ENCODE measurements at regions not wholly inside any gene's neighbourhood (a gene's known extent, or its start where the extent isn't known, plus 50 kb on each side); places are given as distances from the start of the nearest gene placed in this dataset.
A peak's percentile ranks its signal among the peaks of the same experiment; 100 is the strongest.

DNA sequence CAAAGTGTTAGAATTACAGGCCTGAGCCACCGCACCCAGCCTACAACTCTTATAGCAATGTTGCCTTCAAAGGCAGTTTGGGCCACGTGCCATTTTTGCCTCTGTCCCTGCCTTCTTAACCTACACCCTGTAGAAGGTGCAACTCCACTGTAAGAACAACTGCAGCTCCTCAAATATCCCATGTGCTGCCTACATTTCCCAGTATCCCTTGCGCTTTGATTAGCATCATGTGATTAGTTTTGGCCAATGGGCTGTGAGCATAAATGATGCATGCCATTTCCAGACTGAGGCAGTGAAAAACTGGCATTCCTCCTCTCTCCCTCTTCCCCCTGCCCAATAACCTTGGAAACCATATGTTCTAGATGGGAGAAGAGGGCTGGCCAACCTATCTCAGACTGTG, 75.2 kb upstream of the MRI1 start:
- H3K4me1 ChIP-seq (ENCODE audit: control insufficient read depth in 1 of 2, insufficient read depth in 2 of 2, low read depth in 1 of 2, low read length in 1 of 2): no peaks in the 10 kb centered on the region; a peak in 2 of 4 replicates
- H3K9me2 ChIP-seq: no peaks in the 10 kb centered on the region
- H3F3A ChIP-seq (replicated peaks; ENCODE audit: insufficient read depth): peaks cover 10% of the 10 kb centered on the region
- TF ChIP-seq, protein P1, sequence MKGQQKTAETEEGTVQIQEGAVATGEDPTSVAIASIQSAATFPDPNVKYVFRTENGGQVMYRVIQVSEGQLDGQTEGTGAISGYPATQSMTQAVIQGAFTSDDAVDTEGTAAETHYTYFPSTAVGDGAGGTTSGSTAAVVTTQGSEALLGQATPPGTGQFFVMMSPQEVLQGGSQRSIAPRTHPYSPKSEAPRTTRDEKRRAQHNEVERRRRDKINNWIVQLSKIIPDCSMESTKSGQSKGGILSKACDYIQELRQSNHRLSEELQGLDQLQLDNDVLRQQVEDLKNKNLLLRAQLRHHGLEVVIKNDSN (IDR thresholded peaks at IDR 0.05; ENCODE audit: borderline replicate concordance, low read depth): peak; percentile 91
- TF ChIP-seq, protein P2, sequence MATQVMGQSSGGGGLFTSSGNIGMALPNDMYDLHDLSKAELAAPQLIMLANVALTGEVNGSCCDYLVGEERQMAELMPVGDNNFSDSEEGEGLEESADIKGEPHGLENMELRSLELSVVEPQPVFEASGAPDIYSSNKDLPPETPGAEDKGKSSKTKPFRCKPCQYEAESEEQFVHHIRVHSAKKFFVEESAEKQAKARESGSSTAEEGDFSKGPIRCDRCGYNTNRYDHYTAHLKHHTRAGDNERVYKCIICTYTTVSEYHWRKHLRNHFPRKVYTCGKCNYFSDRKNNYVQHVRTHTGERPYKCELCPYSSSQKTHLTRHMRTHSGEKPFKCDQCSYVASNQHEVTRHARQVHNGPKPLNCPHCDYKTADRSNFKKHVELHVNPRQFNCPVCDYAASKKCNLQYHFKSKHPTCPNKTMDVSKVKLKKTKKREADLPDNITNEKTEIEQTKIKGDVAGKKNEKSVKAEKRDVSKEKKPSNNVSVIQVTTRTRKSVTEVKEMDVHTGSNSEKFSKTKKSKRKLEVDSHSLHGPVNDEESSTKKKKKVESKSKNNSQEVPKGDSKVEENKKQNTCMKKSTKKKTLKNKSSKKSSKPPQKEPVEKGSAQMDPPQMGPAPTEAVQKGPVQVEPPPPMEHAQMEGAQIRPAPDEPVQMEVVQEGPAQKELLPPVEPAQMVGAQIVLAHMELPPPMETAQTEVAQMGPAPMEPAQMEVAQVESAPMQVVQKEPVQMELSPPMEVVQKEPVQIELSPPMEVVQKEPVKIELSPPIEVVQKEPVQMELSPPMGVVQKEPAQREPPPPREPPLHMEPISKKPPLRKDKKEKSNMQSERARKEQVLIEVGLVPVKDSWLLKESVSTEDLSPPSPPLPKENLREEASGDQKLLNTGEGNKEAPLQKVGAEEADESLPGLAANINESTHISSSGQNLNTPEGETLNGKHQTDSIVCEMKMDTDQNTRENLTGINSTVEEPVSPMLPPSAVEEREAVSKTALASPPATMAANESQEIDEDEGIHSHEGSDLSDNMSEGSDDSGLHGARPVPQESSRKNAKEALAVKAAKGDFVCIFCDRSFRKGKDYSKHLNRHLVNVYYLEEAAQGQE (IDR thresholded peaks at IDR 0.05; ENCODE audit: low read depth, low read length): no peak
- no peak for TF ChIP-seq ELF1 (IDR thresholded peaks at IDR 0.05)
- DNase-seq: peak; percentile 34
- no peak overlapping the region for H3K4me2 ChIP-seq
- H3K27ac ChIP-seq (ENCODE audit: low read depth in 2 of 2, low read length in 1 of 2): no peak overlapping the region
- H3K79me2 ChIP-seq (ENCODE audit: insufficient read depth): no peaks in the 10 kb centered on the region
- 45% methylated on average over 3 of the region's 3 CpGs for WGBS (ENCODE audit: low lambda C conversion rate)
- H3K9ac ChIP-seq: no peak overlapping the region
- ChIA-PET POLR2A (no interaction called here), CTCF (no interaction called here)
- H4K20me1 ChIP-seq (ENCODE audit: insufficient read depth): no peaks in the 10 kb centered on the region
- peaks cover 13% of the 10 kb centered on the region; the same call in 1 of the 2 replicates for H3K27me3 ChIP-seq (ENCODE audit: insufficient read depth)
- no peaks in the 10 kb centered on the region for H3K36me3 ChIP-seq (replicated peaks in 1 of 2; ENCODE audit: control insufficient read depth in 1 of 2, insufficient read depth in 2 of 2, low read length in 1 of 2)
- no peaks in the 10 kb centered on the region for H3K9me3 ChIP-seq
- no peak overlapping the region for H2AFZ ChIP-seq (ENCODE audit: low read depth)
- no peak overlapping the region for H3K4me3 ChIP-seq (ENCODE audit: low read depth in 2 of 2, low read length in 1 of 2)

DNA sequence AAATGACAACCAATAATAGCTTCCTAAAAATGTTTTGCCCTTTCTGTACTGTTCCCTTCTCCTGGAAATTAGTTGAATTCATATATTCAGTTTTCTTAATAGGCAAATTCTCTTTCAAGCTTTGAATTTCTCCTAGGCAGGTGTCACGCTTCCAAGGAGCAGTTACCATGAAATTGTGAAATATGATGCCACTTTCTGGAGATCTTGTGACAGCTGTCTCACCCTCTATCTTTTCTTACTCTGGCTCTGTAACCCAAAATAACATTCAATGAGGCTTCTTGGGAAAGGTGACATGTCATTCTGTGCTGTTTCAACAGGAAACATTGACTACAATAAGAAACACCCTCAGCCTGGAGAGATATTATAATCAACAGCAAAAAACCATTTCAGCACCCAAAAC, 80.3 kb upstream of the MRI1 start:
- Histone ChIP-seq H2AFZ (ENCODE audit: low read depth) (no peak overlapping the region), H3K9me3 (peaks cover 6% of the 10 kb centered on the region), H3K36me3 (replicated peaks in 1 of 2; ENCODE audit: control insufficient read depth in 1 of 2, insufficient read depth in 2 of 2, low read length in 1 of 2) (no peaks in the 10 kb centered on the region), H3K27me3 (ENCODE audit: insufficient read depth) (peaks cover 19% of the 10 kb centered on the region; the same call in 1 of the 2 replicates), H4K20me1 (ENCODE audit: insufficient read depth) (no peaks in the 10 kb centered on the region), H3K79me2 (ENCODE audit: insufficient read depth) (no peaks in the 10 kb centered on the region), H3K4me3 (ENCODE audit: low read depth in 2 of 2, low read length in 1 of 2) (no peak overlapping the region), H3K9ac (no peak overlapping the region), H3K4me2 (no peak overlapping the region), H3F3A (replicated peaks; ENCODE audit: insufficient read depth) (no peaks in the 10 kb centered on the region), H3K27ac (ENCODE audit: low read depth in 2 of 2, low read length in 1 of 2) (no peak overlapping the region), H3K4me1 (ENCODE audit: control insufficient read depth in 1 of 2, insufficient read depth in 2 of 2, low read depth in 1 of 2, low read length in 1 of 2) (no peaks in the 10 kb centered on the region; a peak in 2 of 4 replicates), H3K9me2 (no peaks in the 10 kb centered on the region)
- no peak for TF ChIP-seq FOXJ3 (CRISPR knock-in tag; IDR thresholded peaks at IDR 0.05)
- ChIA-PET CTCF (no interaction called here), POLR2A (no interaction called here)
- DNase-seq: no peak
- WGBS (ENCODE audit: low lambda C conversion rate): 18% methylated on average over 1 of the region's 1 CpG

DNA sequence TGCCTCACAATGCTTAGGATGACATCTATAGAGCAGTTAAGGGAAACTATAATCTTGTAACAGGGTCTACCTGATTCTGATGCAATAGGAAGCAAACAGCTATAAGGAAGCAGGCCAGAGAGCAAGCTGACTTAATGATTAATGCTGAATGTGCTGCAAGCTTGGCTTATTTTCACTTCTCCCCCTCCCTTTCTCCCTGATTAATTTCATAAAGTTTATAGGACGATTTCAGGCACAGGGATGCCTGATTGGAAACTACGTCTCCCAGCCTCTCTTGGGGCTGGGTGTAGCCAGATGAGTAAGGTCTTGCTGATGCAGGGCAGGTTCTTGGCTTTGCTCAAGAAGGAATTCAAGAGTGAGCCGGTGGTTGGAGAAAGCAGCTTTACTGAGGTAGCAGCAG, 82.8 kb upstream of the MRI1 start:
- DNase-seq: no peak
- H3K27ac ChIP-seq (ENCODE audit: low read depth in 2 of 2, low read length in 1 of 2): no peak overlapping the region
- no peaks in the 10 kb centered on the region for H3K9me2 ChIP-seq
- H3K4me3 ChIP-seq (ENCODE audit: low read depth in 2 of 2, low read length in 1 of 2): no peak overlapping the region
- peaks cover 12% of the 10 kb centered on the region; the same call in 1 of the 2 replicates for H3K27me3 ChIP-seq (ENCODE audit: insufficient read depth)
- ChIA-PET CTCF (interaction anchor here (0.9 kb wide), 1 partner anchor 40 kb away, joined by 3 read pairs; no protein-coding TSS in a partner anchor), POLR2A (no interaction called here)
- no peaks in the 10 kb centered on the region for H3K79me2 ChIP-seq (ENCODE audit: insufficient read depth)
- 7% methylated on average over 3 of the region's 3 CpGs for WGBS (ENCODE audit: low lambda C conversion rate)
- H3K36me3 ChIP-seq (replicated peaks in 1 of 2; ENCODE audit: control insufficient read depth in 1 of 2, insufficient read depth in 2 of 2, low read length in 1 of 2): no peaks in the 10 kb centered on the region
- H3K4me1 ChIP-seq (ENCODE audit: control insufficient read depth in 1 of 2, insufficient read depth in 2 of 2, low read depth in 1 of 2, low read length in 1 of 2): no peaks in the 10 kb centered on the region; a peak in 2 of 4 replicates
- H3K9me3 ChIP-seq: peaks cover 6% of the 10 kb centered on the region
- H3K4me2 ChIP-seq: no peak overlapping the region
- H3F3A ChIP-seq (replicated peaks; ENCODE audit: insufficient read depth): no peaks in the 10 kb centered on the region
- no peaks in the 10 kb centered on the region for H4K20me1 ChIP-seq (ENCODE audit: insufficient read depth)
- no peak overlapping the region for H3K9ac ChIP-seq
- H2AFZ ChIP-seq (ENCODE audit: low read depth): no peak overlapping the region
- TF ChIP-seq USF2 (IDR thresholded peaks at IDR 0.05; ENCODE audit: borderline replicate concordance, low read depth, low read length): no peak
- no peak for TF ChIP-seq GABPA (IDR thresholded peaks at IDR 0.05; ENCODE audit: low read depth)
- TF ChIP-seq NFIC (IDR thresholded peaks at IDR 0.05; ENCODE audit: borderline replicate concordance): no peak
- TF ChIP-seq MAX (IDR thresholded peaks at IDR 0.05; ENCODE audit: low read depth): no peak
- TF ChIP-seq, protein P3, sequence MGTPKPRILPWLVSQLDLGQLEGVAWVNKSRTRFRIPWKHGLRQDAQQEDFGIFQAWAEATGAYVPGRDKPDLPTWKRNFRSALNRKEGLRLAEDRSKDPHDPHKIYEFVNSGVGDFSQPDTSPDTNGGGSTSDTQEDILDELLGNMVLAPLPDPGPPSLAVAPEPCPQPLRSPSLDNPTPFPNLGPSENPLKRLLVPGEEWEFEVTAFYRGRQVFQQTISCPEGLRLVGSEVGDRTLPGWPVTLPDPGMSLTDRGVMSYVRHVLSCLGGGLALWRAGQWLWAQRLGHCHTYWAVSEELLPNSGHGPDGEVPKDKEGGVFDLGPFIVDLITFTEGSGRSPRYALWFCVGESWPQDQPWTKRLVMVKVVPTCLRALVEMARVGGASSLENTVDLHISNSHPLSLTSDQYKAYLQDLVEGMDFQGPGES (IDR thresholded peaks at IDR 0.05; ENCODE audit: low read depth, low read length): no peak
- TF ChIP-seq RXRA (IDR thresholded peaks at IDR 0.05; ENCODE audit: borderline replicate concordance, low read depth): no peak
- TF ChIP-seq RCOR1 (IDR thresholded peaks at IDR 0.05; ENCODE audit: low read length): no peak
- TF ChIP-seq CHD2 (IDR thresholded peaks at IDR 0.05; ENCODE audit: low read length, partially characterized antibody): no peak
- TF ChIP-seq PBX3 (IDR thresholded peaks at IDR 0.05): no peak
- no peak for TF ChIP-seq TCF12 (IDR thresholded peaks at IDR 0.05)
- TF ChIP-seq FOXM1 (IDR thresholded peaks at IDR 0.05; ENCODE audit: low read depth): no peak
- no peak for TF ChIP-seq SIN3A (IDR thresholded peaks at IDR 0.05; ENCODE audit: borderline replicate concordance, low read depth, low read length)

All from SK-N-SH (cell line).